ENCODE measurements at regions not wholly inside any gene's neighbourhood (a gene's known extent, or its start where the extent isn't known, plus 50 kb on each side); places are given as distances from the start of the nearest gene placed in this dataset.
"Not testable (repeated sequence)": the region's sequence is repeated elsewhere in the genome, so short reads cannot be mapped to it uniquely, and the experiment has no call there.

- no peak overlapping the region for H3K27ac Mint-ChIP-seq
- H3K9me3 Mint-ChIP-seq = peaks cover 9 to 16% of the 10 kb centered on the region in 2 donors
- H3K36me3 Mint-ChIP-seq = no peaks in the 10 kb centered on the region
- no peak for ATAC-seq
- no peak for DNase-seq (ENCODE audit: low spot score in 2 of 2)
Observed at GRCh38 chr14:45641541-45641940, 388.5 kb upstream of the MIS18BP1 start.

GRCh38 chr14:45634651-45635441, 381.8 kb upstream of the MIS18BP1 start:
- DNase-seq (ENCODE audit: low spot score in 2 of 2) = not testable (repeated sequence)

GRCh38 chr14:45633220-45633984, 380.4 kb upstream of the MIS18BP1 start:
- Mint-ChIP-seq H3K27ac (no peak overlapping the region), H3K36me3 (no peaks in the 10 kb centered on the region), H3K9me3 (peaks cover 7 to 17% of the 10 kb centered on the region in 2 donors)
- ATAC-seq (no peak), DNase-seq (ENCODE audit: low spot score in 2 of 2) (no peak)

More at GRCh38 chr14:45634651-45635441, 381.8 kb upstream of the MIS18BP1 start:
- not testable (repeated sequence) for H3K36me3 Mint-ChIP-seq, H3K27ac Mint-ChIP-seq, ATAC-seq
- H3K9me3 Mint-ChIP-seq = peaks cover 11 to 13% of the 10 kb centered on the region in 2 donors

- Mint-ChIP-seq H3K9me3 (peaks cover 23 to 24% of the 10 kb centered on the region in 2 donors), H3K27ac (no peak overlapping the region), H3K36me3 (no peaks in the 10 kb centered on the region)
- ATAC-seq (no peak), DNase-seq (ENCODE audit: low spot score in 2 of 2) (no peak)
Observed at GRCh38 chr14:45621731-45622130, 368.7 kb upstream of the MIS18BP1 start.

GRCh38 chr14:45619831-45620230, 366.8 kb upstream of the MIS18BP1 start:
- no peak for DNase-seq (ENCODE audit: low spot score in 2 of 2)

GRCh38 chr14:45610318-45610717, 357.3 kb upstream of the MIS18BP1 start:
- Mint-ChIP-seq H3K27ac (no peak overlapping the region), H3K9me3 (peaks cover 0 to 8% of the 10 kb centered on the region in 2 donors), H3K36me3 (no peaks in the 10 kb centered on the region)
- DNase-seq (ENCODE audit: low spot score in 2 of 2) = no peak
- ATAC-seq = no peak

More at GRCh38 chr14:45619831-45620230, 366.8 kb upstream of the MIS18BP1 start:
- Mint-ChIP-seq H3K9me3 (peaks cover 16 to 18% of the 10 kb centered on the region in 2 donors), H3K27ac (no peak overlapping the region), H3K36me3 (no peaks in the 10 kb centered on the region)
- ATAC-seq = no peak

- H3K9me3 Mint-ChIP-seq = peaks cover 34 to 41% of the 10 kb centered on the region in 2 donors
- DNase-seq (ENCODE audit: low spot score in 2 of 2) = no peak
- peaks cover 7 to 27% of the 10 kb centered on the region in 2 donors for H3K36me3 Mint-ChIP-seq
- ATAC-seq = no peak
- no peak overlapping the region for H3K27ac Mint-ChIP-seq
Observed at GRCh38 chr14:45587142-45587541, 334.1 kb upstream of the MIS18BP1 start.

GRCh38 chr14:45559626-45560025, 306.6 kb upstream of the MIS18BP1 start:
- DNase-seq (ENCODE audit: low spot score in 2 of 2) (no peak), ATAC-seq (no peak)
- Mint-ChIP-seq H3K9me3 (peaks cover 5 to 8% of the 10 kb centered on the region in 2 donors), H3K27ac (no peak overlapping the region), H3K36me3 (no peaks in the 10 kb centered on the region)

- H3K36me3 Mint-ChIP-seq = no peaks in the 10 kb centered on the region
- no peak for DNase-seq (ENCODE audit: low spot score in 2 of 2)
- no peak for ATAC-seq
- H3K9me3 Mint-ChIP-seq = peaks cover 5 to 11% of the 10 kb centered on the region in 2 donors
- no peak overlapping the region for H3K27ac Mint-ChIP-seq
Observed at GRCh38 chr14:45558183-45558582, 305.2 kb upstream of the MIS18BP1 start.

GRCh38 chr14:45553981-45554380, 301.0 kb upstream of the MIS18BP1 start:
- H3K27ac Mint-ChIP-seq = no peak overlapping the region
- H3K36me3 Mint-ChIP-seq = peaks cover 7 to 16% of the 10 kb centered on the region in 2 donors
- peaks cover 13 to 18% of the 10 kb centered on the region in 2 donors for H3K9me3 Mint-ChIP-seq
- DNase-seq (ENCODE audit: low spot score in 2 of 2) (no peak), ATAC-seq (no peak)

- H3K27ac Mint-ChIP-seq; DNase-seq (ENCODE audit: low spot score in 2 of 2); ATAC-seq: not testable (repeated sequence)
- peaks cover 19 to 25% of the 10 kb centered on the region in 2 donors for H3K9me3 Mint-ChIP-seq
- peaks cover 7 to 23% of the 10 kb centered on the region in 2 donors for H3K36me3 Mint-ChIP-seq
Observed at GRCh38 chr14:45551240-45551820, 298.3 kb upstream of the MIS18BP1 start.

- no peak for DNase-seq (ENCODE audit: low spot score in 2 of 2)
- ATAC-seq = no peak
- H3K27ac Mint-ChIP-seq = no peak overlapping the region
- H3K9me3 Mint-ChIP-seq = peaks cover 42 to 44% of the 10 kb centered on the region in 2 donors
- peaks cover 0 to 7% of the 10 kb centered on the region in 2 donors for H3K36me3 Mint-ChIP-seq
Observed at GRCh38 chr14:45531022-45531421, 278.0 kb upstream of the MIS18BP1 start.

GRCh38 chr14:45526715-45527549, 273.9 kb upstream of the MIS18BP1 start:
- ATAC-seq (peak in 1 of 2 donors; percentile 38), DNase-seq (ENCODE audit: low spot score in 2 of 2) (peak in 1 of 2 donors; percentile 2)
- H3K9me3 Mint-ChIP-seq = peaks cover 15 to 21% of the 10 kb centered on the region in 2 donors
- H3K36me3 Mint-ChIP-seq = no peaks in the 10 kb centered on the region
- H3K27ac Mint-ChIP-seq = no peak overlapping the region

- ATAC-seq (no peak), DNase-seq (ENCODE audit: low spot score in 2 of 2) (no peak)
- Mint-ChIP-seq H3K9me3 (peaks cover 10 to 17% of the 10 kb centered on the region in 2 donors), H3K27ac (no peak overlapping the region), H3K36me3 (no peaks in the 10 kb centered on the region)
Observed at GRCh38 chr14:45519766-45520165, 266.8 kb upstream of the MIS18BP1 start.

GRCh38 chr14:45492876-45493275, 239.9 kb upstream of the MIS18BP1 start:
- H3K27ac Mint-ChIP-seq = no peak overlapping the region
- ATAC-seq (no peak), DNase-seq (ENCODE audit: low spot score in 2 of 2) (no peak)
- peaks cover 0 to 7% of the 10 kb centered on the region in 2 donors for H3K36me3 Mint-ChIP-seq
- H3K9me3 Mint-ChIP-seq = peaks cover 0 to 3% of the 10 kb centered on the region in 2 donors

- no peak overlapping the region for H3K27ac Mint-ChIP-seq
- ATAC-seq (no peak), DNase-seq (ENCODE audit: low spot score in 2 of 2) (no peak)
- H3K9me3 Mint-ChIP-seq = peaks cover 2 to 3% of the 10 kb centered on the region in 2 donors
- peaks cover 3 to 7% of the 10 kb centered on the region in 2 donors for H3K36me3 Mint-ChIP-seq
Observed at GRCh38 chr14:45491914-45492313, 238.9 kb upstream of the MIS18BP1 start.

Data from activated naive CD4-positive, alpha-beta T cell treated with anti-CD3 and anti-CD28 coated beads, Interleukin-2, amount 50 U/mL, for 72 hours (primary cell).